Dendritic cell treated with granulocyte-macrophage colony-stimulating factor and Interleukin-4, amounts not matched to agents 40 ng/mL and 50 ng/mL, for 4 days (primary cell): ENCODE measurements at regions not wholly inside any gene's neighbourhood (a gene's known extent, or its start where the extent isn't known, plus 50 kb on each side); places are given as distances from the start of the nearest gene placed in this dataset.
"Not testable (repeated sequence)": the region's sequence is repeated elsewhere in the genome, so short reads cannot be mapped to it uniquely, and the experiment has no call there.

ENCODE experiments used
- H3K27ac Mint-ChIP-seq: one replicate; pipeline ENCODE4 v1.8.0; 2022; ENCODE audit warnings: mild to moderate bottlenecking, mixed read lengths
- H3K27me3 Mint-ChIP-seq: one replicate; pipeline ENCODE4 v1.8.0; 2022; ENCODE audit warnings: mild to moderate bottlenecking, mixed read lengths
- H3K36me3 Mint-ChIP-seq: one replicate; pipeline ENCODE4 v1.8.0; 2022; ENCODE audit warnings: low read depth, mixed read lengths
- H3K4me1 Mint-ChIP-seq: one replicate; pipeline ENCODE4 v1.8.0; 2022; ENCODE audit warnings: low read depth, mixed read lengths
- H3K4me3 Mint-ChIP-seq: one replicate; pipeline ENCODE4 v1.8.0; 2022; ENCODE audit warnings: mild to moderate bottlenecking, moderate library complexity, mixed read lengths
- H3K9me3 Mint-ChIP-seq: one replicate; pipeline ENCODE4 v1.8.0; 2022; ENCODE audit warnings: mixed read lengths
- intact Hi-C: fragments of 100-400 bp; cut with micrococcal nuclease; formaldehyde crosslinking; loops from one replicate; pipeline ENCODE4 v1.15.0; 2022

DNA sequence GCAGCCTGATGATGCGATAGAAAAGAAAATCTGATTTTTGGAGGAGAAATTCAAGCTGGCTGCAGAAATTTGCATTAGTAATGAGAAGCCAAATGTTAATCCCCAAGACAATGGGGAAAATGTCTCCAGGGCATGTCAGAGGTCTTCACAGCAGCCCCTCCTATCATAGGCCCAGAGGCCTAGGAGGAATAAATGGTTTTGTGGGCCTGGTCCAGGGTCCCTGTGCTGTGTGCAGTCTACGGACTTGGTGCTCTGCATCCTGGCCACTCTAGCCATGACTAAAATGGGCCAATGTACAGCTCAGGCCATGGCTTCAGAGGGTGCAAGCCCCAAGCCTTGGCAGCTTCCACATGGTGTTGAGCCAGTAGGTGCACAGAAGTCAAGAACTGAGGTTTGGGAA lies 303.8 kb upstream of the SEMA3C start:
- H3K4me3 Mint-ChIP-seq, H3K4me1 Mint-ChIP-seq, H3K36me3 Mint-ChIP-seq, H3K27me3 Mint-ChIP-seq, intact Hi-C loops, H3K27ac Mint-ChIP-seq: not testable (repeated sequence)
- H3K9me3 Mint-ChIP-seq: peaks cover 24% of the 10 kb centered on the region

DNA sequence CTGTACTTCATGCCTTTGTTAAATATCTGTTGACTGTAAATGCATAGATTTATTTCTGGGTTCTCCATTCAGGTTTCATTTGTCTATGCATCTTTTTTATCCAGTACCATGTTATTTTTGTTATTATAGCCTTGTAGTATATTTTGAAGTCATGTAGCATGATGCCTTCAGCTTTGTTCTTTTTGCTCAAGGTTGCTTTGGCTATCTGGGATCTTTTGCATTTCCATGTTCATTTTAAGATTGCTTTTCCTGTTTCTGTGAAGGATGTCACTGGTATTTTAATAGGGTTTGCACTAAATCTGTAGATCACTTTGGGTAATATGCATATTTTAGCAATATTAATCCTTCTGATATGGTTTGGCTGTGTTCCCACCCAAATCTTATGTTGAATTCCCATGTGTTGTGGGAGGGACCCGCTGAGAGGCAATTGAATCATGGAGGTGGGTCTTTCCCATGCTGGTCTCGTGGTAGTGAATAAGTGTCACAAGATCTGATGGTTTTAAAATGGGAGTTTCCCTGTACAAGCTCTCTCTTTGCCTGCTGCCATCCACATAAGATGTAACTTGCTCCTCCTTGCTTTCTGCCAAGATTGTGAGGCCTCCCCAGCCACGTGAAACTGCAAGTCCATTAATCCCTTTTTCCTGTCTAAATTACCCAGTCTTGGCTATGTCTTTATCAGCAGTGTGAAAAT lies 302.8 kb upstream of the SEMA3C start:
- intact Hi-C loops: no loop called here
- H3K4me3 Mint-ChIP-seq: no peak overlapping the region
- no peak overlapping the region for H3K27ac Mint-ChIP-seq
- peaks cover 24% of the 10 kb centered on the region for H3K9me3 Mint-ChIP-seq
- no peaks in the 10 kb centered on the region for H3K4me1 Mint-ChIP-seq
- no peaks in the 10 kb centered on the region for H3K36me3 Mint-ChIP-seq
- H3K27me3 Mint-ChIP-seq: no peaks in the 10 kb centered on the region

DNA sequence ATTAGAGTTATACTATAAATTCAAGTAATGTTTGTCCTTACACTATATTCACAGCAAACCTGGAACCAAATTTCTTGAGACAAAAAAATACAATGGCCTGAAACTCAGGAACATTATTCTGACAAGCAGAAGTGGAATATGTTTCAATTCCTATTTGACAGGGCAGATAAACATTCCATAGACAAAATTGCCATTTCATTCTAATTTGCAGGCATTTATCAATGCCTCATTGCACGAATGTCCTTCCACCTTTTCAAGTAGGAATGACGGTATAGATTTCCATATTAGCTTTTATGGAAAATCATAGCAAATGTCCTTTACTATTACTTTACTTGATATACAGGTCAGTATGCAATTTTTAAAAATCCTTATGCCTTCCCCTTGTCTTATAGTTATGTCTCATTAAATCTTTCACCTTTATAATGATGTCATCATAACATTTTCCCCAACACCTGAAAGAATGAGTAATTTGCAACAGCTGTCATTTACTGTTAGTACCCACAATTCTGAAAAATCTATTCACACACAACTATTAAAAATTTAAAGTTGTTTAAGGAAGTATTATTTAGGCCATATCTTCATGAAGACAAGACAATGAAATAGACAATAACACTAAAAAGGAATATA lies 299.7 kb upstream of the SEMA3C start:
- H3K36me3 Mint-ChIP-seq: no peaks in the 10 kb centered on the region
- no peak overlapping the region for H3K27ac Mint-ChIP-seq
- peaks cover 17% of the 10 kb centered on the region for H3K9me3 Mint-ChIP-seq
- no peaks in the 10 kb centered on the region for H3K4me1 Mint-ChIP-seq
- no peaks in the 10 kb centered on the region for H3K27me3 Mint-ChIP-seq
- intact Hi-C loops: no loop called here
- H3K4me3 Mint-ChIP-seq: no peak overlapping the region

DNA sequence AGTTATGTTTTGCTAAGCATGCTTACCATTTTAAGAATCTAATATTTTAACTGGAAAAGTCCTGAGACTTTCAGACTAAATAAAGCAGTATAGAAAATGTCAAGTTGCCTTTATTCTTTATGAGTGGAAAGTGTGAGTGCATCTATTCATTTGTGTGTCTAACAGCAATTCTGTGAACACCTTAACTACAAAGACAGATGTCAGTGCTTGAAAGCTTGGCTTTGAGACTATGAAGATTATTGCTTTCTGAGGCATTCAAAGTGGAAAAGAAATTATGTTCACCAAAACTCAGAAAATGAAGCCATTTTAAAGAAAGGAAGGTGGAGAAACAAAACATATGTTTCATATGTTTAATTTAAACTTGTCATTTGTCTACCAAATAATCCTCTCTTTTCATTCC lies 294.5 kb upstream of the SEMA3C start:
- Mint-ChIP-seq H3K4me3 (no peak overlapping the region), H3K27me3 (no peaks in the 10 kb centered on the region), H3K9me3 (no peaks in the 10 kb centered on the region), H3K27ac (no peak overlapping the region), H3K4me1 (no peaks in the 10 kb centered on the region), H3K36me3 (no peaks in the 10 kb centered on the region)
- intact Hi-C loops: no loop called here

DNA sequence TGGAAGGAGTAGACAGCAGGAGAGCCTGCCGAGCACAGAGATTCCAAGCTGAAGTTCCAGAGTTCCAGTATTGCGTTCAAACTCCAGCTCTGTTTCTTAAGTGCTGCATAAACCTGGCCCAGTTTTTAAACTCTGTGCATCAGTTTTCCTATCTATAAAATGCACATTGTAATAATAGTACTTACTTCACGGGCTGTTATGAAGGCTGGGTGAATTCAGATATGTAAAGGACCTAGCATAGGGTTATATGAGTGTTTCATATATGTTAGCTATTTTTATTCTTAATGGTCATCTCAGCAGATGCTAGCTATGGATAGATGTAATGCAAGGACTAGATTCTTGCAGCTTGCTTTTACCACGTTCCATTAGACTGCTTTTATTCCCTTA lies 293.1 kb upstream of the SEMA3C start:
- no peaks in the 10 kb centered on the region for H3K27me3 Mint-ChIP-seq
- H3K27ac Mint-ChIP-seq: no peak overlapping the region
- H3K4me3 Mint-ChIP-seq: no peak overlapping the region
- no peaks in the 10 kb centered on the region for H3K36me3 Mint-ChIP-seq
- H3K9me3 Mint-ChIP-seq: no peaks in the 10 kb centered on the region
- intact Hi-C loops: no loop called here
- H3K4me1 Mint-ChIP-seq: no peaks in the 10 kb centered on the region

DNA sequence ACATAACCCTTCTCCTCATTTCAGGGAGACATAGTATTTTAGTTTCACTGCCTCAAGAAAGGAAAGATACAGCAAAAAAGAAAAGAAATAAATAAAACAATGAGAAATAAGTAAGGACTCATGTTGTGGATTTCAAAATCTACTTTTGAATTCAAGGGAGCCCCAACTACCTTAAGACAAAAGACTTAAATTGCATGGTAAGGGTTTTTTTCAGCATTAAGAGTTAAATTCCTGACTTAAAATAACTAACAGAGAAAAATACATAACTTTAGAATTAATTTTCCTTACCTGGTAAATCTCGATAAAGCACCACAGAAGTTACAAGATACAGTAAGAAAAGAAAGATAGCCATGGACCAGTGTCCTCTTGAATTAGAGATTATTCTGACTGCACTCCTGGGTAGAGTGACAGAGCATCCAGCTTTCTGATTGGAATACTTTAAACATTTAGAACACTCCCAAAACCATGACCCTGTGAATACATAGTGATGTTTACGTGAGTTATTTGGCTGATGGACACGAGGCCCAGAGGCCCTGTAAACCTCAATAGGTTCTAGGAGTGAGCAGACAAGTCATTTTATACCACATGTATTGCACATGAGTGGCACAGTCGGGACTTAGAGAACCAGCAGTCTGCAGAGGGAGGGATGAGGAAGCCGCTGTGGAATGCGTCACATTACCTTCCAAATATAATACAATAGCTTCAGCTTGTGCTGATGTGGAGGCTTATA lies 292.5 kb upstream of the SEMA3C start:
- no peaks in the 10 kb centered on the region for H3K4me1 Mint-ChIP-seq
- no peaks in the 10 kb centered on the region for H3K36me3 Mint-ChIP-seq
- H3K27me3 Mint-ChIP-seq: no peaks in the 10 kb centered on the region
- H3K27ac Mint-ChIP-seq: no peak overlapping the region
- no peaks in the 10 kb centered on the region for H3K9me3 Mint-ChIP-seq
- no peak overlapping the region for H3K4me3 Mint-ChIP-seq
- intact Hi-C loops: no loop called here

DNA sequence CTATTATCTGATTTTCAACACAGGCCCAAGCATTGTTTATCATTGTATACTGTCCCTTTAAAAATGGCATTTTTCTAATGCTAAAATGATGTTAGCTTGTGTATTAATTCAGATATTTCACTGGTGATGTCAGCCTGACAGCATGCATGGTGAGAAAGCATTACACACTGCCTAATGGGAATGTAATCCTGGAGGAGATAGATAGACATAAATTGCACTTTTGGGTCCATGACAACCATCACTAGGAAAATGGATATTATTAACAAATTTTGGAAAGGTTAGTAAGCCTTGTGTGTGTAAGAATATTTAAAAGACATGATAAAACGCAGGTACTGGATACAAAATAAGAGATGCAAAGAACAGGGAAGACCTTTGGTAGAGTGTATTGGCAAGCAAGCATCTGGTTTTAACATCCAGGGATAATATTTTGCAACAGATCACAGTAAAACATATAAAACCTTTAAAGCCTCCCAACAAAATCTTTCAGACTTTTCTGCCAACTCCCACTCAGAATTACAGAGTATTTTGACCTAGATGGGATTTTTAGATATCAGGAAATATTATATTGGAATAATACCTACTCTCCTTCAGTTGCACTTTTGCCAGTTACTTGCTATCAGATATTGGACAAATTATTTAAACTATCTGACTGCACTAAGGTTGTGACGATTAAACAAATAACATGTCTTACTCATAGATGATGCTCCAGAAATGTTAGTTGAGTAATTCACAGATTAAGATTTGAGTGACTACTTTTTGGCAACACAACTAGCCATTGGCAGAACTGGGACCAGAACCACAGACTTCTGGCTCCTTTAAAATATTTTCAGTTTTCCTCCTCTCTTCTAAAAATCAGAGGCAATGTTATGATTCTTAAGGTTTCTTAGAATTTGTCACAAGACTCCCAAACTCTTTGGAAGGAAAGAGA lies 291.6 kb upstream of the SEMA3C start:
- H3K27ac Mint-ChIP-seq: no peak overlapping the region
- H3K4me1 Mint-ChIP-seq: no peaks in the 10 kb centered on the region
- intact Hi-C loops: no loop called here

DNA sequence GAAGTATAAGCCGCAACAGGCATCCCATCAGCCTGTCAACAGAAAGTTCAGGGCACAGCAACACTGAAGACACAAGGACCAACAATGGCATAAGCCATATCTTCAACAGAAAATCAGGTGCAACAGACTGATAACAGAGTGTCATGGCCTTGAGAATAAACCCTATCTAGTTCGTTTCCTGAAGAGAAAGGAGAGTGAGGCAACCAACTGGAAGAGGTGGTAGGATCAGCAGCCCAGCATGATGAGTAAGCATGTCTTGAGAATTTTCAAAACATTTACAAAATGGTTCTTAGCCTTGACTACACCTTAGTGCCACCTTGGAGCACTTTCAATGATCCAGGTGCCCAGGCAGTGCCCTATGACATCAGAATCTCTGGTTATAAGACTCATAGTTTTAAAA lies 290.2 kb upstream of the SEMA3C start:
- no peaks in the 10 kb centered on the region for H3K4me1 Mint-ChIP-seq
- H3K36me3 Mint-ChIP-seq: no peaks in the 10 kb centered on the region
- no peak overlapping the region for H3K4me3 Mint-ChIP-seq
- no peaks in the 10 kb centered on the region for H3K27me3 Mint-ChIP-seq
- H3K9me3 Mint-ChIP-seq: peaks cover 9% of the 10 kb centered on the region
- intact Hi-C loops: no loop called here
- H3K27ac Mint-ChIP-seq: no peak overlapping the region

More for the DNA sequence above, 291.6 kb upstream of the SEMA3C start:
- Mint-ChIP-seq H3K9me3 (no peaks in the 10 kb centered on the region), H3K36me3 (no peaks in the 10 kb centered on the region), H3K27me3 (no peaks in the 10 kb centered on the region), H3K4me3 (no peak overlapping the region)

DNA sequence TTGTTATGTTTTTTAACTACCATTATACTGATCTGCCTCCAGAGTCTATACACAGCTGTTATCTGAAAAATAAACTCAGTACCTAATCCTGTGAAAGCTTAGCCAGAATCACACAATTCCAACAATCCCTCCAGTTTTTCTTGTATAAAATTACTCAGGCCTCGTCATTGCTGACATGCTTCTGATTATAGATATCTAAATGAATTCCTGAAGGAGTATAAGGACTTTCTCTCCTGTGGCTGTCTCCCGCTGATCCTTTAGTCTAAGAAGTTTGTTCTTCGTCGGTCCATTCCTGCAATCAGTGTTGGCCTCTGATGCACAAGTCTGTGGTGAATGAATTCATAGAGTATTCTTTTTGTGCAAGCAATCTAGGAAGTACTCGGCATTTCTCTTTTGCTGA lies 288.9 kb upstream of the SEMA3C start:
- Mint-ChIP-seq H3K36me3 (no peaks in the 10 kb centered on the region), H3K4me1 (no peaks in the 10 kb centered on the region), H3K27ac (no peak overlapping the region), H3K27me3 (no peaks in the 10 kb centered on the region), H3K9me3 (peaks cover 9% of the 10 kb centered on the region), H3K4me3 (no peak overlapping the region)
- intact Hi-C loops: no loop called here

DNA sequence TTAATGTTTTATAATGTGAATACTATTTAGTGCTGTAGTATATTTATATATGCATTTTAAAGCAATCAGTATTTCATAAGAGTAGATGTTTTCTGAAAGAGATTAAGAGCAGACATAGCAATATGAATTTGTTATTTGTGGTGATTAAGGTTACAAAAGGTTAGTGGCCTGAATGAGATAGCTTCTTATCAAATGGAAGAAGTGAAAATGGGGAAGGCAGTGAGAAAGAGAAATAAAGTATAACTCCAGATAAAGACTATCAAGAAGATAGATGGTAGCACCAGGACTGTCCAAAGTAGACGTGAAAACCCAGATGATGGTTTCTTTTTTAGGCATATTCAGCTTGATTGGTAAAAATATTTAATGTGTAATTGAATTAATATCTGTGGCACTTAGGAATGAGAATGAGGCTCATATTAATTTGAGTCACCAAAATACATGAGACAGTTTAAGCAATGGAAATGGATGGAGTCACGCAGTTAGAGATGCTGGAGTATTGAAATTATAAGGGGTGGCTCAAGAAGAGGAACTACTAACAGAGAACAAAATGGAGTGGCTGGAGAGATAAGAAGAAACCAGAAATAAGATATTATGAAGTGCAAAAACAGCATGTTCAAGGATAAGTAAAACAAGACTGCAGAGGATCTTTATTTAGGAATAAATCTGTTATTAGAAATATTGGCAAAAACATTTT lies 288.0 kb upstream of the SEMA3C start:
- H3K4me1 Mint-ChIP-seq: no peaks in the 10 kb centered on the region
- no peaks in the 10 kb centered on the region for H3K36me3 Mint-ChIP-seq
- H3K9me3 Mint-ChIP-seq: peaks cover 9% of the 10 kb centered on the region
- H3K27ac Mint-ChIP-seq: no peak overlapping the region
- no peaks in the 10 kb centered on the region for H3K27me3 Mint-ChIP-seq
- no peak overlapping the region for H3K4me3 Mint-ChIP-seq
- intact Hi-C loops: no loop called here

DNA sequence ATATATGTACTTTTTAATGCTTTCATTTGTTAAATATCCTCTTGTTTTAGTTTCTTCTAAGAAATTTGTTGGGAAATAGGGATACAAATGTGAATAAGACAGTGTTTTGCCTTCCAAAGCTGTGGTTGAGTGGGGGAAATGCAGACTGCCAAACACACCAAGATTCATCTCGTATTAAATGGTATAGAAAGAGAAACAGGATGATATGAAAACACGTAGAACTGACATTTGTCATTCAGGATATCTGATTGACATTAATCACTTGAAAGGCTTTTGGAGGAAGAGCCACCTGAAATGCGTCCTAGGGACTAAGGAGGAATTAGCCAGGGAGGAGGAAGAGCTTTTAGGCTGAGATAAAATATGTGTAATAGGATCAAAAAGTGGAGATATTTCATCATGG lies 287.4 kb upstream of the SEMA3C start:
- H3K9me3 Mint-ChIP-seq: peaks cover 9% of the 10 kb centered on the region
- intact Hi-C loops: no loop called here
- H3K4me3 Mint-ChIP-seq: no peak overlapping the region
- no peak overlapping the region for H3K27ac Mint-ChIP-seq
- H3K27me3 Mint-ChIP-seq: no peaks in the 10 kb centered on the region
- H3K4me1 Mint-ChIP-seq: no peaks in the 10 kb centered on the region
- H3K36me3 Mint-ChIP-seq: no peaks in the 10 kb centered on the region

DNA sequence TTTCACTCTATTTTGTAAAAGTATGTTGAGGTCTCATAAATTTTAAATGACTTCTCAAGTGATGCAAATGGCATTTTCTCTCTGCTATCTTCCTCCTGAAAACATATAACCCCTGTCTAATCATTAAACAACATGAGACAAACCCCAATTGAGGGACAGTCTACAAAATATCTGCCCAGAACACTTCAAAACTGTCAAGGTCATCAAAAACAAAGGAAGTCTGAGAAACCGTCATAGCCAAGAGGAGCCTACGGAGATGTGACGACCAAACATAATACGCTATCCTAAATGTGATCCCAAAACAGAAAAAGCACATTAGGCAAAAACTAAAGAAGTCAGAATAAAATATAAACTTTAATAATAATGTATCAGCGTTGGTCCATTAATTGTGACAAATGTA lies 282.3 kb upstream of the SEMA3C start:
- intact Hi-C loops: no loop called here
- Mint-ChIP-seq H3K27me3 (no peaks in the 10 kb centered on the region), H3K4me1 (peaks cover 5% of the 10 kb centered on the region), H3K36me3 (no peaks in the 10 kb centered on the region), H3K9me3 (peaks cover 9% of the 10 kb centered on the region), H3K4me3 (no peak overlapping the region), H3K27ac (no peak overlapping the region)

DNA sequence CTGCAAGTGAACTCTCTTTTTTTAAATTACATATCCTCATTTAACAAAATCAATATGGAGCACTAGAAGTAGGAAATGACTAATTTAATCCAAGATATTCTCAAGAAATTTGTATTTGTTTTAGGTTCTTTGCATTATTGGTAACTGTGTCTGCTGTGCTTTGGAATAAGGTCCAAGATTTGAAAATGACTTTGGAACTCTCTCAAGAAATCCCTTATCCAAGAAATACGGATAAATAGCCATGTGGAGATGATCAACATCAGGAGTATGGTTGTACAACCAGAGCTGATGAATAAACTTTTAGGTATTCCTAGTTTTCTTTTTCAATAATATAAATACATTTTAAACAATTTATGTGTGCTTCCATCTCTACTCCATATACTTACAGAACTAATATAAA lies 279.9 kb upstream of the SEMA3C start:
- no peaks in the 10 kb centered on the region for H3K36me3 Mint-ChIP-seq
- intact Hi-C loops: no loop called here
- H3K4me1 Mint-ChIP-seq: peaks cover 5% of the 10 kb centered on the region
- no peak overlapping the region for H3K4me3 Mint-ChIP-seq
- no peaks in the 10 kb centered on the region for H3K27me3 Mint-ChIP-seq
- H3K27ac Mint-ChIP-seq: no peak overlapping the region
- H3K9me3 Mint-ChIP-seq: no peaks in the 10 kb centered on the region
